Smooth muscle cell (in vitro differentiated cells): ENCODE measurements at regions not wholly inside any gene's neighbourhood (a gene's known extent, or its start where the extent isn't known, plus 50 kb on each side); places are given as distances from the start of the nearest gene placed in this dataset.

Source experiments
- DNase-seq: peaks from one replicate; lab custom pipeline; 2025; ENCODE audit not compliant: unreplicated experiment; lab: John Stamatoyannopoulos, UW
- H2AFZ ChIP-seq: fragments of 200-600 bp; sonication (generic); 2 replicates; pipeline ENCODE4 v1.6.0; 2016; ENCODE audit warnings: antibody characterized with exemption, low read depth, mild to moderate bottlenecking
- H3F3A ChIP-seq: fragments of 200-600 bp; sonication (generic); 2 replicates; pipeline ENCODE4 v1.6.0; 2017; ENCODE audit warnings: antibody characterized with exemption, low read depth
- H3K27ac ChIP-seq: fragments of 200-600 bp; sonication (generic); 2 replicates; pipeline ENCODE4 v1.5.1; 2016; ENCODE audit warnings: low read depth, mild to moderate bottlenecking
- H3K27me3 ChIP-seq: fragments of 200-600 bp; sonication (generic); 2 replicates; pipeline ENCODE4 v1.6.1; 2016; ENCODE audit warnings: low read depth, mild to moderate bottlenecking
- H3K36me3 ChIP-seq: fragments of 200-600 bp; sonication (generic); 2 replicates; pipeline ENCODE4 v1.5.1; 2016; ENCODE audit warnings: low read depth
- H3K4me1 ChIP-seq: fragments of 200-600 bp; sonication (generic); 2 replicates; pipeline ENCODE4 v1.5.1; 2016; ENCODE audit warnings: low read depth
- H3K4me2 ChIP-seq: fragments of 200-600 bp; sonication (generic); 2 replicates; pipeline ENCODE4 v1.6.0; 2016; ENCODE audit warnings: mild to moderate bottlenecking
- H3K4me3 ChIP-seq: fragments of 200-600 bp; sonication (generic); 2 replicates; pipeline ENCODE4 v1.5.1; 2016; ENCODE audit warnings: mild to moderate bottlenecking
- H3K79me2 ChIP-seq: fragments of 200-600 bp; sonication (generic); 2 replicates; pipeline ENCODE4 v1.6.0; 2016; ENCODE audit warnings: low read depth, mild to moderate bottlenecking
- H3K9ac ChIP-seq: fragments of 200-600 bp; sonication (generic); 2 replicates; pipeline ENCODE4 v1.6.0; 2016; ENCODE audit warnings: low read depth
- H3K9me3 ChIP-seq: fragments of 200-600 bp; sonication (generic); replicated peaks from 2 replicates; pipeline ENCODE4 v1.5.1; 2016; ENCODE audit warnings: low read depth
- H4K20me1 ChIP-seq: fragments of 200-600 bp; sonication (generic); 2 replicates; pipeline ENCODE4 v1.6.0; 2016; ENCODE audit warnings: low read depth
- CTCF ChIP-seq: fragments of 200-600 bp; sonication (generic); IDR thresholded peaks from 2 replicates; pipeline ENCODE4 v1.5.1; 2017; ENCODE audit warnings: borderline replicate concordance, mild to moderate bottlenecking, antibody characterized with exemption; ENCODE audit not compliant: insufficient read depth, poor library complexity, severe bottlenecking
- WGBS: methylation state at CpG from one replicate; pipeline ENCODE4 v1.1.7; 2016; ENCODE audit warnings: low lambda C conversion rate; 5-methylcytosine and 5-hydroxymethylcytosine counted together

- Histone ChIP-seq H3K79me2 (no peaks in the 10 kb centered on the region), H3K27me3 (no peaks in the 10 kb centered on the region), H4K20me1 (no peaks in the 10 kb centered on the region), H3F3A (peaks cover 13% of the 10 kb centered on the region), H3K36me3 (no peaks in the 10 kb centered on the region), H2AFZ (no peak overlapping the region), H3K27ac (peak overlapping the region; percentile 98), H3K9ac (peak overlapping the region; percentile 32), H3K4me1 (peaks cover 24% of the 10 kb centered on the region), H3K9me3 (no peaks in the 10 kb centered on the region), H3K4me3 (peak overlapping the region; percentile 15), H3K4me2 (peak overlapping the region; percentile 72)
- DNase-seq = no peak
- 37% methylated on average over 8 of the region's 8 CpGs for WGBS
- TF ChIP-seq CTCF = no peak
Observed at GRCh38 chr15:58330741-58331559, 100.8 kb upstream of the LIPC start.

- peak overlapping the region; percentile 15 for H3K4me3 ChIP-seq
- no peak overlapping the region for H2AFZ ChIP-seq
- no peaks in the 10 kb centered on the region for H3K79me2 ChIP-seq
- H3K27me3 ChIP-seq = no peaks in the 10 kb centered on the region
- H3K4me1 ChIP-seq = peaks cover 24% of the 10 kb centered on the region
- peak overlapping the region; percentile 72 for H3K4me2 ChIP-seq
- peak overlapping the region; percentile 32 for H3K9ac ChIP-seq
- DNase-seq = no peak
- no peaks in the 10 kb centered on the region for H3K36me3 ChIP-seq
- no peaks in the 10 kb centered on the region for H3K9me3 ChIP-seq
- no peak for TF ChIP-seq CTCF
- peaks cover 13% of the 10 kb centered on the region for H3F3A ChIP-seq
- H4K20me1 ChIP-seq = no peaks in the 10 kb centered on the region
- H3K27ac ChIP-seq = peak overlapping the region; percentile 98
- 2% methylated on average over 2 of the region's 2 CpGs for WGBS
Observed at GRCh38 chr15:58331560-58331912, 100.3 kb upstream of the LIPC start.

GRCh38 chr15:58331913-58332675 lies 99.7 kb upstream of the LIPC start:
- Histone ChIP-seq H3K36me3 (no peaks in the 10 kb centered on the region), H3K4me1 (peaks cover 24% of the 10 kb centered on the region), H3K4me2 (peak overlapping the region; percentile 72), H3K9ac (peak overlapping the region; percentile 86), H3K27me3 (no peaks in the 10 kb centered on the region), H3K9me3 (no peaks in the 10 kb centered on the region), H3K27ac (peak overlapping the region; percentile 98), H2AFZ (no peak overlapping the region), H4K20me1 (no peaks in the 10 kb centered on the region), H3F3A (peaks cover 13% of the 10 kb centered on the region), H3K79me2 (no peaks in the 10 kb centered on the region), H3K4me3 (peak overlapping the region; percentile 15)
- under 1% methylated on average over 8 of the region's 8 CpGs for WGBS
- no peak for TF ChIP-seq CTCF
- DNase-seq = peak; percentile 78
